HUDEP-2 (cell line): ENCODE measurements at regions not wholly inside any gene's neighbourhood (a gene's known extent, or its start where the extent isn't known, plus 50 kb on each side); places are given as distances from the start of the nearest gene placed in this dataset.
"Not testable (repeated sequence)": the region's sequence is repeated elsewhere in the genome, so short reads cannot be mapped to it uniquely, and the experiment has no call there.

ENCODE experiments used
- DNase-seq, 76 experiments: peaks; one replicate each; lab custom pipeline; 2025; ENCODE audit not compliant: unreplicated experiment in 76 of 76; lab: John Stamatoyannopoulos, UW

DNA sequence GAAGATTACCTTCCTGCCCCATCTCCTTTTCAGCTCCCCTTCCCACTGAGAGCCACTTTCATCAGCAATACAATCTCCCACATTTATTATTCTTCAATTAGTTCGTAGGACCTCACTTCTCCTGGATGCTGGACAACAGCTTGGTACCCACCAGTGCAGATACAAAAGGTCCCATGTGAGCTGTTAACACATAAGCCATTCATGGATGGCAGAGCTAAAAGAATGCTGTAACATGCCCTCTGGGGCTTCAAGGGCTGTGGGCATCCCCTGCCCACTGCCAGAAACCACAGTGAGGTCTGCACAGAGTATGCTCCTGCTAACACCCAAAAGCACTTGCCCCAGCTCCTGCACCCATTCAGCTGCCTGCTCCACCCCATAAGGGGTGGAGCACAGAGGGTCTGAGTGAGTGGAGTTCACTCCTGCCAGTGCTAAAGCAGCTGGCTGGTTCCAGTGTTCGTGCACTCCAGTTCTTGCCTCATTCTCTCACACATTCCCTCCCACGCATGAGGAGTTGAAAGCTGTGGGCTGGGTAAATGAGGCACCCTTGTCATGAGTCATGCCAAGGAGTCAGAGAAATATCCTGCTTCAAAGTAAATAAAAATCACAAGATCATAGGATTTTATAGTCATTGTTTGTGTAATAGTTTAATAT is 305.9 kb upstream of the TMEFF2 start:
- DNase-seq, result peak in 4 of 76 experiments; percentile 2 to 24 (median 7)

DNA sequence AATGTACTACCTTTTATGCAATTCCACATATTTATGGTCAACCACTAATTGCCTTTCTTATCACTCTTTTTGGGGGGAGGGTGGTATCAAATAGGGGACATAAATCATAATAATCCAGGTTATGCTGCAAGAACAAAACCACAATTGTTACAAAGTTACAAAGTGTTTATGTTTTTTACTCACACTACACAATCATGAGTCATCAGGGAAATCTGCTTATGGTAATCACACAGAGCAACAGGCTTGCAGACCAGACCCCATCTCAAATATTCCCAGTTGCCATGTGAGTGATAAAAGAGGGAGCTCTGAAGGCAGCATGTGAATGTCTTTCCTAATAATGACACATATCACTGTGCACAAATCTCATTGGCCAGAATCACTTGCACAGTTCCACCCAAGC is 304.7 kb upstream of the TMEFF2 start:
- DNase-seq, result no peak

DNA sequence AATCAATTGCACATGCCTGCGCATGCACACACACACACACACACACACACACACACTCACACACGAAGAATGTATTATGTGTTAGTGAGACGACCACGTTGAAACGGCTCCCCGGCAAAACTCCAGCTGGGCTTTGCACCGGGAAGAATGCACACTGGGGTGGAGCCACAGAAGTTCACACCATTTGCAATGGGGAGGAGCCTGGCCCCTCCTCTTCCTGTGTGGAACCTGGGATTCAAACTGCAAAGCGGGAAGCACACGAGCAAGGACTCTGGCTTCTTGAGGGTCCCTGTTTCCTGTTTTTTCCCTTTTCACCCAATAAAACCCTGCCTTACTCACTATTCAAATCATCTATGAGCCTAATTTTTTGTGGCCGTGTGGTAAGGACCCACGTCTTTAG is 304.0 kb upstream of the TMEFF2 start:
- DNase-seq, result no peak

DNA sequence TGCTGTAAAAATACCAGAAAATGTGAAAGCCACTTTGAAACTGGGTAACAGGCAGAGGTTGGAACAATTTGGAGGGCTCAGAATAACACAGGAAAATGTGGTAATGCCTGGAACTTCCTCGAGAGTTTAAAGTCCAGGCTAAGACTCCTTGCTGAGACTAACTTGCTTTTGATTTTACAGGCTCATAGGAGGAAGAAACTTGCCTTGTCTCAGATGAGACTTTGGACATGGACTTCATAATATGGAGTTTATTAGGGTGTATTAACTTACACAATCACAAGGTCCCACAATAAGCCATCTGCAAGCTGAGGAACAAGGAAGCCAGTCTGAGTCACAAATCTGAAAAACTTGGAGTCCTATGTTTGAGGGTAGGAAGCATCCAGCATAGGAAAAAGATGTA is 293.4 kb upstream of the TMEFF2 start:
- not testable (repeated sequence) for DNase-seq

DNA sequence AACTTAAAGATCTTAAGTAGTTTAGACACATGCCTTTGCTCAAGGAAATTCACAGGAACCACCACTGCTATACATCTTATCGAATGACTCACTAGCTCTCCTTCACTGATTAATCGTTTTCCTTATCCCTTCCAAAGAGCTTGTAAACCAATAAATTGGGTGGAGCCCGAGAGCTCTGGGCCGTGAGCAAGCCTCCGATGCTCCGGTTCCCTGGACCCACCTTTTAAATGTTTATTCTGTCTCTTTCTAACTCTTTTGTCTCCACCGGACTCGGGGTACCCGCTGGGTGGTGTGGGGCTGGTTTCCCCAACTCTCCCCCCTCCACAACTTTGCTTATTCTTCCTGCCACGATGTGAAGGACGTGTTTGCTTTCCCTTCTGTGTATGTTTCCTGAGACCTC is 292.9 kb upstream of the TMEFF2 start:
- DNase-seq, result no peak

DNA sequence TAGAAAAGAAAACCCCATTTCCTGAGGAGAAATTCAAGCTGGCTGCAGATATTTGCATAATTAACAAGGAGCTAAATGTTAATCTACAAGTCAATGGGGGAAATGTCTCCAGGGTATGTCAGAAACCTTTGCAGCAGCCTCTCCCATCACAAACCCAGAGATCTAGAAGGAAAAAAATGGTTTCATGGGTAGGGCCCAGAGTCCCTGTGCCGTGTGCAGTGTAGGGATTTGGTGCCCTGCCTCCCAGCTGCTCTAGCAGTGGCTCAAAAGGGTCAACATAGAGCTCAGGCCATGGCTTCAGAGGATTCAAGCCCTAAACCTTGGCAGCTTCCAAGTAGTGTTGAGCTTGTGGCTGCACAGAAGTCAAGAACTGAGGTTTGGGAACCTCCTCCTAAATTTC is 290.2 kb upstream of the TMEFF2 start:
- DNase-seq, result no peak

DNA sequence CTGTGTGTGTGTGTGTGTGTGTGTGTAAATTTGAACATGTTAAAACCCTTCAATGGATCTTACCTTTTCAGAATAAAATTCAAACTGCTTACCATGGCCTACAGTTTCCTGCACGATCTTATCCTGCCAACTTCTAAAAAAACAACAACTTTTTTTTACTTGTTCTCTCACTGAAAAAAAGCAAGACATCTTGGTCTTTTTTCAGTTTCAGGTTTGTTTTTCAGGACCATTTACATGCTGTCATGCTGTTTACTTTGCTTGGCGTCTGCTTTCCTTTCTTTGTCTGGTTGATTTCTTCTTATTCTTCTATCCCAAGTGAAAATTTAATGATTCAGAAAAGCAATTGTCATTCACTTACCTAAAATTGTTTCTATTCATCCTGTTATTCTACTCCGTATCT is 286.3 kb upstream of the TMEFF2 start:
- DNase-seq, result no peak

DNA sequence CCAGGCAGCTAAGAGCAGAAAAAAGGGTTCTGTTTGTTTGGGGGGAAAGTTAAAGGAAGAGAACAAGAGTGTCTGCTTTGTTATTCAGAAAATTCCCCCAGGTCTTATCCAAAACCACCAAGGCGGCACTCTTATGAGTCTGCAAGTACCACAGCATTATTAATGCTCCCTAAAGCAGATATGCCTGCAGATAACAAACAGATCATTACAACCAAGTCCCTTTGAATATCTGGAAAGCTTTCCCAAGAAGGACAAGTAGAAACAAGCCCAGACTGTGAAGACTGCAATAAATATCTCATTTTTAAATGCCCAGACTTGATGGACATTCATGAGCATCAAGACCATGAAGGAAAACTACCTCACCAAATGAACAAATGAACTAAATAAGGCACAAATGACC is 278.6 kb upstream of the TMEFF2 start:
- no peak for DNase-seq

DNA sequence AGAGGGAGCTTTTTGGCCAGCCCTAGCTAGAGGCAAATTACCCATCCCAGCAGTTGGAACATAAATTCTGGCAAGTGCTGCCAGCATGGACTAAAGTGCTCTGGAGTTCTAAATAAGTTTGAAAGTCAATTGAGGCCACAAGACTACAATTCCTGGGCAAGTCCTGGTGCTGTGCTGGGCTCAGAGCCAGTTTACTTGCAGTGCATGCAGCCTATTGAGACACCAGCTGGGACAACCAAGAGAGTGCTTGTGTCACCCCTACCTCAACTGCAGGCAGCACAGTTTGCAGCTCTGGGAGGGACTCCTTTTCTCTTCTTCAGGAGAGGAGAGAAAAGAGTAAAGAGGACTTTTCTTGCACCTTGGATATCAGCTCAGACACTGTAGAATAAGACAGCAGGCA is 277.2 kb upstream of the TMEFF2 start:
- no peak for DNase-seq

DNA sequence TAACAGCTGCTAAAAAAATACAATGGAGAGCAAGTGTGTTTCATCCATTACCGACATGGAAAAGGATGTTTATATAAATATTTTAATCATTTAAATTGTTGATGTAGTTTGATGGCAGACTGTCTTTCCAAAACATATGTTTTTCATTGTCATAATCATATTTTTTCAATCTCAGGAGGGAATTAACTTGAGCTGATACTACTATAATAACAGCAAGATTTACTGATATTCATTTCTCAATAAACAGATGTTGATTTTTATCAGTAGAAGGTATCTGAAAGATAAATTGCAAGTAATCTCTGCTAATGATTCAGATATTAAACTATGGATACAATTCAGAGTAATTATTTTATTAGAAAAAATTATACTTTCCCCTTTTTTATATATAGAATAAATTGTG is 274.9 kb upstream of the TMEFF2 start:
- no peak for DNase-seq

DNA sequence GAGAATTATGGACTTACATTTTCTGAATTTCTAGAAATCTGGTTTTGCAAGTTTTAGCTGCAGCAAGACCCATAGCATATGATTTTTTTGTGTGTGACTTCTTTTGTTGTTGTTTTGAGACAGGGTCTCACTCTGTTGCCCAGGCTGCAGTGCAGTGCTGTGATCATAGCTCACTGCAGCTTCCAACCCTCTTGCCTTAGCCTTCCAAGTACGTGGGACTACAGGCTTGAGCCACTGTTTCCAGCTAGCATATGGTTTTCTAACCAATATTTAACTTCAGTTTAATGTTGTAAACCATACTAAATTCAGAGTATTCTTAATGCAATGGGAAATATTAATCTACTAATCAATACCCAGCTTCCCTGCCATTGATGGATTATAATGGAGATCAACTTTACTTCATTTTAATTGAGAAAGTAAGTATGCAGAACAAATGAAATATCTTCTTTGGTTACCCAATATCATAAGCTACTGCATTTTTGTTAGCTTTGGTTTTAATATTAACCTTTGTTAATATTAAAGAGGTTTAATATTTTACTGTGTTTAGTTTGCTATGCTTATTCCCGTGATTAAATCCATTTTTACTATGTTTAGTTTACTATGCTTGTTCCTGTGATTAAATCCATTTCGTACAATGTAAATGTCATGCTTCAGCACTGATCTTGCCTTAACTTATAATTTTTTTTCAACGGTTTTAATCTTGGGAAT is 273.4 kb upstream of the TMEFF2 start:
- no peak for DNase-seq

DNA sequence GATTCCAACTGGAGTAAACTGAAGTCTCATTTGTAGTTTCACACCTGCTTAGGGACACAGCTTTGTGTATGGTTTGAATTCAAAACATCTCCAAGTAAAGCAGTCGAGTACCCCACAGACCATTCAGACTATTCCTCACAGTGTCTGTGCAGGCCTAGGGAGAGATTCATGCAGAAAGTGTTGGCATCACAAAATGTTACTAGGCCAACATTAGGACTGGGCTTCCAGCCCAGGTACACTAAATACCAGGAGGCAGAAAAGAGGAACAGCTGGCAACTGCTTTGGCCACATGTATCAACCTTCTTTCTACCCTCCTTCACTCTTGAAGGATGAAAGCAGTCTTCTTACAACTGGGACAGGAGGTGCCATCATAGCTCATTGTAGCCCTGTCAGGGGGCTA is 270.4 kb upstream of the TMEFF2 start:
- no peak for DNase-seq

DNA sequence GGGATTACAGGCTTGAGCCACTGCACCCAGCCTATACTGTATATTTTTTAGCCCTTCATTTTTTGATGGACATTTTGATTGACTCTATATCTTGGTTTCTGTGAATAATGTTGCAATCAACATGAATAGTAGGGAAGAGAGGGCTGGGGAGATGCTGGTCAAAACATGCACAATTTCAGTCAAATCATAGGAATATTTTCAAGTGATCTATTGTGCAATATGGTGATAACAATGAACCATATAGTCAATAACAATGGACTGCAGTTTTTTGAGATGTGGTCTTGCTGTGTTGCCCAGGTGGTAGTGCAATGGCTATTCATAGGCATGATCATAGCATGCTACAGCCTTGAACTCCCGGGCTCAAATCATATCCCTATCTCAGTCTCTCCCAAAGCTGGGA is 264.7 kb upstream of the TMEFF2 start:
- no peak for DNase-seq

DNA sequence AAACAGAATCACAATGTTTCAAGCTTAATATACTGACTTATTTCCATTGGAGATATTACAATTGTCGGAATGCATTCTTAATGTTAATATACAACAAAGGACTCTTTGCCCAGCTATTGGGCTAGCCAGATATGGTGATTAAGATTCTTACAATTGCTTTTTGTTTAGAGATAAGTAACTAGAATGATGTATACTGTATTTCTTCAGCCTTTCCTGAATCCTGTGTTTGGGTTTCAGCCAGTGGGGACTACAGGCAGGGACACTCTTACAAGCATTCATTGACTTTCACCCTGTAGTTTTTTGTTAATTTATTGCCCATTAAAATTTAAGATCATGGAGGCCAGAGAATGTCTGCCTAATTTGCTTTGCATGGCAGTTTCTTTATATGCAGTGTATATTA is 254.1 kb upstream of the TMEFF2 start:
- DNase-seq, result no peak

DNA sequence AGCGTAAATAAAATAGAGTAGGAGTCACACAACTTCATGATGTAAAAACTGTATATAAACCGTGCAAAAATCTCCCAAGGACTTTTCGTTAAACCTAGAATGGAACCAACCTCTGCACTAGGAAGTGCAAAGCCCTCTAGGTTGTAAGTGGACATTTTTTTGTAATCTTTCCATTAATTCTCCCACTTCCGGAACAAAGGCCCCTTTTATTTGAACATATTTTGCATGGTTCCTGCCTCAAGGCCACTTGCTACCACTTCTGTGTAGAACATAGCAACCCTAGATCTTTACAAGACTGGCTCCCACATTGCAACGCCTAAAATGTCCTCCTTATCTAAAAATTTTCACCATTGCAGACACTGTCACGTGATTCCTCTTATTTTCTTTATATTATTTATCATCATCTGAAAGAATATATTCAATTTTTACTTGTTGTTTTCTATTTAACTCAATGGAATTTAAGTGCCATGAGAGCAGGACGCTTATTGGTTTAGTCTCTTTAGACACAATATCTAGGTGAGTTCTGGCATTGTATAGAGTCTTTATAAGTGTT is 249.6 kb upstream of the TMEFF2 start:
- DNase-seq, result no peak

DNA sequence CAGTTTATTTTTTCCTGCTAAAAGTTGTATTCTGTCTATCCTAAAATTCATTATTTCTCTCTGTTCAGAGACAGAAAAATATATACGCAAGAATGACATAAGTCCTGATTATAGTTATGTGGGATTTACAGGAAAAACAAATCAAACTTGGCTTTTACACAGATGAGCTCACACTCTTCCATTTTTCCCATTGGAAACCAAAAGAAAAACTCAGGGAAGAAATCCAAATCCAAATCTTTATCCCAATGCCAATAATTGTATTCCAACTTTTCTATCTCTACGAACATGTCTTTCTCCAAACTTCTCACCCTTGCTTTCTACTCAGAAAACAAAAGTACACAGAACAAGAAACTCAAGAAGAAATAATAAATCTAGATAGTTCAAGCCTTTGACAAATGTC is 249.1 kb upstream of the TMEFF2 start:
- no peak for DNase-seq

DNA sequence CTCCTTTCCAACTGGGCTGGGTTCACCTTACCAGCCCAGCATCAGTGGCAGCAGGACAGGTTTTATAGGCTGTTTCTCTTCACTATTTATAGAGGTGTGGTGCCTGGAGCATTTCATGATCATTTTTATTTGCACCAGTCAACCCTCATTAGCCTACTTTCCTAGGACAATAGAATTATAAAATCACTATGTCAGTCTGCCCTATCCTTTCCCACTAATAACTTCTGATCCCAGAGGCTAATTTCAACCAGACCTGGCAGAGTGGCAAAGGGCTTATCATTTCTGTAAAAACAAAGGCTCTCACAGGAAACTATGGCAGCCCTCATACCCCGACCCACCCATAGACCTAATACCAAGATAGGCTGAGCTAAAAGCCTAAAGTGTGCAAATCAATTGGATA is 243.5 kb upstream of the TMEFF2 start:
- DNase-seq, result no peak

DNA sequence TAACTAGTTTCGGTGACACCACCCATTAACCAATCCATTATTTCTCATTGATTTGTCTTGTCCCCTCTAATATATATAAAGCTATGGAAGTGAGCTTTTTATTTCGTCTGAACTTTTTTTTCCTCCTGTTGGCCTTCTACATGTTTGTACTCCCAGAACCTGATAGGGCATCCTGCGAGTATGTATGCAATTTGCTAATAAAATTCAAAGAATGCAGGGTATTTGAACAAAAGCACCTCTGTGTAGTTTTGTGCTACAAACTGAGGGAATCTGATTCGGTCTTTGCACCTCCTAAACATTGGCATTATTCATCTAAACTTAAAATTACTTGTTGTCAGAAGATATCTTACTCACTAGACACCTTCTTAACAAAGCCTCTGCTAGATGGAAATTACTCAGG is 242.9 kb upstream of the TMEFF2 start:
- no peak for DNase-seq

DNA sequence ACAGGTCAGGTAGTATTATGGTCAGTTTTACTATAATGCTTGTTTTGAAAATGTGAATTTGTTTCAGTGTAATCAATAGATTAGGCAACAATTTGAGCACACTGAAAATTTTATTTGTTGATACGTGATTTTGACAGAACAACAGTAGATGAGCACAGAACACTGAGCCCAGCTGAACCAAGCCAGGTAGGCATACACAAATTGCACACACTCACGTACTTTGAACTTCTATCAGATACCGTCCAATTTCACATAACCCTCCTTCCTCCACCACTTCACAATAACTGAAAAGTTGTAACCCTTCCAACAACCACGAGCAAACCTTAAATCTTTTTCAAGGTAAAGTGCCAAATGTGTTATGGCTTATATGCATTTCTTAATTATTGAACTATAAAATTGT is 229.5 kb upstream of the TMEFF2 start:
- DNase-seq, result no peak

DNA sequence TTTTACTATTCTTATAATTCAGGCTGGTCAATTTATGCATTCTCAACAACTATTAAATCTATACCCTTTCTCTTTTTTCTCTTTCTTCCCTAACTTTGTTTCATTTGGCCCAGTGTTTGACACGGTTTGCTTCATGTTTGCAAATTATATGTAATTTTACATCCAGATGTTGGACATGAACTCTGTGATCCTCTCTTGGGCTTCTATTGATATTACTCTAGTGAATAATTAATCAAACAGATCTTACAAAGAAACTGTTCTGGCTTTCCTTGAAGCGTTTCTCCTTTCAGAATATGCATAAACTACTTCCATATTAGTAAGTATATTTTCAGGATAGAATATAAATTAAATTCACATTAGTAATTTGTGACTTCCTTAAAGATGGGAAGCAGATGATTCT is 225.1 kb upstream of the TMEFF2 start:
- DNase-seq, result no peak

DNA sequence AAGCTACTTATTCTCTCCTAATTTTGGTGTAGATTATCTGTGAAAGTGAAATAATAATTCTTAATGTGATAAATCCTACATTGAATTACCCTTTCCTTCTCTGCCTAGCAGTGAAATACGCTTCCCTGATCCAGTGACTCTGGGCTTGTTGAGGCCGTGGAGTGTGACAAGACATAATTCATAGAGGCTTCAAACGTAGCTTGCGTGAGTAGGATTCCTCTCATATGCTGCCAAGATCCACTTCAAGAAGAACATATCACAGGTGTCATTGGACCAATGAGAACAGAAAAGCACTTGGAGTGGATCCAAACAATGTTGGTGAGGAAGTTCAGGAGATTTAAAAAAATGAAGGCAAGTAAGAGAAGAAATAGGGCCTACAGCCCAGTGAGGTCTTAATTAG is 221.3 kb upstream of the TMEFF2 start:
- DNase-seq, result no peak

DNA sequence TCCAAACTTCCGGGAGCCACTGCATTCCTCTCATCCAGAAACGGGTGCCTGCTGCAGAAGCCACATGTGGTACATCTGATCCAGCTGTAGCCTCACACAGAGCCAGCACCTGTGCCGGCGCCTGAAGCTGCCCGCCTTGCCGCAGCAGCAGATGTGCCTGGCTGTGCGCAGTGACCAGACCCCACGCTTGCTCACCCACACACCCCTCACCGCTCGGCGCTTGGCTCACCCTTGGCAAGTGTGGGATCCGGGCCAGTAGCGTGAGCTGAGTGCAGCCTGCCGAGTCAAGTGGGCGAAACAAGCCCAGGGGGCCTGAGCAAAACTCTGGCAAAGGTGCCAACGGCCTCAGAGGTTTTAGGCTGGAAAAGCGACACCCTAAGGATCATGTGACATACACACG is 220.1 kb upstream of the TMEFF2 start:
- no peak for DNase-seq
